ENCODE measurements at regions not wholly inside any gene's neighbourhood (a gene's known extent, or its start where the extent isn't known, plus 50 kb on each side); places are given as distances from the start of the nearest gene placed in this dataset.

- DNase-seq: no peak
Measured at GRCh38 chr15:26178640-26179220, 315.6 kb upstream of the ATP10A start.

- no peak for DNase-seq
Measured at GRCh38 chr15:26177816-26178215, 314.7 kb upstream of the ATP10A start.

- no peak for DNase-seq
Measured at GRCh38 chr15:26176831-26177230, 313.7 kb upstream of the ATP10A start.

- DNase-seq: no peak
Measured at GRCh38 chr15:26171266-26171665, 308.1 kb upstream of the ATP10A start.

GRCh38 chr15:26166429-26166828 lies 303.3 kb upstream of the ATP10A start:
- no peak for DNase-seq

GRCh38 chr15:26165546-26165945 lies 302.4 kb upstream of the ATP10A start:
- DNase-seq: no peak

- DNase-seq: no peak
Measured at GRCh38 chr15:26160343-26160742, 297.2 kb upstream of the ATP10A start.

GRCh38 chr15:26158176-26158575 lies 295.0 kb upstream of the ATP10A start:
- DNase-seq: no peak

- no peak for DNase-seq
Measured at GRCh38 chr15:26157081-26157480, 294.0 kb upstream of the ATP10A start.

- no peak for DNase-seq
Measured at GRCh38 chr15:26156051-26156450, 292.9 kb upstream of the ATP10A start.

GRCh38 chr15:26148156-26148860 lies 285.2 kb upstream of the ATP10A start:
- DNase-seq: no peak

- no peak for DNase-seq
Measured at GRCh38 chr15:26146202-26146601, 283.1 kb upstream of the ATP10A start.

GRCh38 chr15:26145796-26146195 lies 282.7 kb upstream of the ATP10A start:
- DNase-seq: no peak

- DNase-seq: no peak
Measured at GRCh38 chr15:26144836-26145235, 281.7 kb upstream of the ATP10A start.

- no peak for DNase-seq
Measured at GRCh38 chr15:26143221-26143620, 280.1 kb upstream of the ATP10A start.

- no peak for DNase-seq
Measured at GRCh38 chr15:26134812-26135211, 271.7 kb upstream of the ATP10A start.

- no peak for DNase-seq
Measured at GRCh38 chr15:26134152-26134551, 271.0 kb upstream of the ATP10A start.

GRCh38 chr15:26132811-26133210 lies 269.7 kb upstream of the ATP10A start:
- no peak for DNase-seq

GRCh38 chr15:26129852-26130251 lies 266.7 kb upstream of the ATP10A start:
- no peak for DNase-seq

GRCh38 chr15:26128611-26129140 lies 265.5 kb upstream of the ATP10A start:
- no peak for DNase-seq

- DNase-seq: no peak
Measured at GRCh38 chr15:26126819-26127387, 263.8 kb upstream of the ATP10A start.

- no peak for DNase-seq
Measured at GRCh38 chr15:26126070-26126469, 262.9 kb upstream of the ATP10A start.

- no peak for DNase-seq
Measured at GRCh38 chr15:26125664-26126063, 262.5 kb upstream of the ATP10A start.

GRCh38 chr15:26119322-26119721 lies 256.2 kb upstream of the ATP10A start:
- no peak for DNase-seq

All from HCEC 1CT (cell line).